ENCODE measurements at regions not wholly inside any gene's neighbourhood (a gene's known extent, or its start where the extent isn't known, plus 50 kb on each side); places are given as distances from the start of the nearest gene placed in this dataset.

DNA sequence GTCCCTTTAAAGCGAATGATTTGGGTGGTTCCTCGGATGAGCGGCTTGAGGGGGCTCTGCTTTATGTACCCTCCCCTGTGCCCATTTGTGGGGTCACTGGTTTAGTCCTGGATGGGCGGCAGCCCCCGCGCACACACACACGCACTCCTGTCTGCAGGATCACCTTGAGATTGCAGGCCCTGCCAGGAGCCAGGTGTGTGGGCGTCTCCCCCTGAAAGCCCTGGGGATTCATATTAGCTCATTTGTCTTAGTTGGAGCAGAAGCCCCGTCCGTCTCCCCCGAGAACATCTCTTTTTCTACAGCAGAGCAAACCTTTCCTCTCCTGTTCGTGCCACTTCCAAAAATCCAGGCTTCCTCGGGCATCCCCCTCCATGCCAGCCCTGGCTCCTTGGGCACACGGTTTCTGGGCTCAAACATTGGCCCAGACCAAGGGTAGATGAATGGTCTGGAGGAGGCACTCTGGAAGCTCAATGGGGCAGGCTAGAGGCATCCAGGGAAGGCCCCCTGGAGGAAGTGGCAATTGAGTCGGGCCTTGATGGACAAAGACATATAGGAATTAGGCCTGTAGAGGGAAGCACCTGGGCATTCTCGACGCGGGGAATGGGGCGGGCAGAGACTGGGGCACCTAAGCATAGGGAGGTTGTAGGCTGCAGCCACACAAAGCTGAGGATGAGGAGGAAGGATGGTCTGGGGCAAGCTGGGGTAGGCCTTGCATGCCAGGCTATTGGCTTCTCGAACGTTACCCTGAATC lies 218.5 kb upstream of the GSE1 start:
- no peak for DNase-seq

DNA sequence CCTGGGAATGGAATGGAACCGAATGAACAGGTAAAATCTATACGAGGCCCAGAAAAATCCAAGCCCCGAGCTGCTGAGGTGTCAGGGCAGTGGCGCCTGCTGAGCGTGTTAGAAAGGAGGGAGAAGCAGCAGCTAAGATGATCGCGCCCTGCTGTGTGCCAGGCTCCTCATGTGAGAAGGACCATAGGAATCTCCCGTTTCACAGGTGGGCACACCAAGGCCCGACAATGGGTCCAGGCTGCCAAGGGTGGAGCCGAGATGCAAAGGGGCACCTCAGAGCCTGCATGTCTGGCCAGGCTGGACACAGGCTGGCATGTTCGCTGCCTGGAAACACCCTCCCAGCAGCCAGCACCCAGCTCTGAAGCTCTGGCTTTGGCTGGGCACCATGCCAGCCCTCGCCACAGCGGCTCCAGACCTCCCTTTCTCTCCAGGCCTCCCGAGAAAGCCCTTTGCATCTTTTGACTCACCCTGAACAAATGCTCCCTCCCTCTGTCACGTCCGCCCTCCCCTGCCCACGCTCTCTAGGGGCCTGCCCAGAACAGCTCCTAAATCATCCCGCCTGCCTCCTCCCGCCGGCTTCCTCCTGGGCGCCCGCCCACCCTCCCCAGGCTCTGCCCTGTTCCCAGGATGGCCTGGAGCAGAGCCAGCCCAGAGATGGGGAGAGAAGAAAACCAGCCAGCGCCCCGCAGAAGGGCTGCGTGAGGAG lies 217.8 kb upstream of the GSE1 start:
- DNase-seq, result no peak

DNA sequence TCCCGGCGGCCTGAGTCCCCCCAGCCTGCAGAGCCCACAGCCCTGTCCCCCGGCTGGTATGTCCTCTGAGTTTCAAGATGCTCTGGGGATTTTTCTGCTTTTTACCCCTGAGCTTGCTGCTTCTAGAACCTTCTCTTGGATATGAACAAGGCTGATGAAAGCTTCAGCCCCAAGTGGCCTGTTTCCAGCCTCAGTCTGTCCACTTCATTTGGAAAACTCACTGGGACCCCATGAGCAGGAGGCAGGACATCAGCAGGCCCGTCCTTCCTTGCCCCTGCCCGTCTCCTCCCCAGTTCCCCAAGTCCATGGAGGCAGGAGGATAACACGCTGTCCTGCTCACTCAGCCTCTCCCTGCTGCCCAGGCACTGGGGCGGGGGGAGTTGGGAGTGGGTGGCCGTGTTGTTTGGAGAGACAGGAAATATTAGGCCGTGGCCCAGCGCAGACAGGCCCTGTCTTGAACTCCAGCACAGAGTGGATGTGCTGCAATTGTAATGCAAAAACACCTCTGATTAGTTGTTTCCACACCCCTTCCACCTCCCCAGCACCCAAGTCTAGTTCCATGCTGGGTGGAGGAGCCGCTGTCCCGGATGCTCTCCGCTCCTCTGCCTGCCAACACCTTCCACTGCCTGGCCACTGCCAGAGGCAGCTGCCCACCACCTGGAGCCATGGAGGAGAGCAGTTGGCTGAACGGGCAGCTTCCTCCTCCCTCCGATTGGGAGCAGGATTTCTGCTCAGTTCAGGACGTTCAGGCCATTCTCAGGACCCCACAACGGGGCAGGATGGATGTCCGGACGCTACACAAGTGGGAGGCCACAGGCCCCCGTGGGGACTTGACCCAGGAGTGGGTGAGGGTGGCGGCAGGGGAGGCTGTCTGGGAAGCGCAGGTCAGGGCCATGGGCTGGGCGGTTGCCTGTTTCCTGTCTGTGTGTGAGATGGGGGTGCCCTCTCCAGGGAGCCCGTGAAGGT lies 216.9 kb upstream of the GSE1 start:
- DNase-seq, result no peak

DNA sequence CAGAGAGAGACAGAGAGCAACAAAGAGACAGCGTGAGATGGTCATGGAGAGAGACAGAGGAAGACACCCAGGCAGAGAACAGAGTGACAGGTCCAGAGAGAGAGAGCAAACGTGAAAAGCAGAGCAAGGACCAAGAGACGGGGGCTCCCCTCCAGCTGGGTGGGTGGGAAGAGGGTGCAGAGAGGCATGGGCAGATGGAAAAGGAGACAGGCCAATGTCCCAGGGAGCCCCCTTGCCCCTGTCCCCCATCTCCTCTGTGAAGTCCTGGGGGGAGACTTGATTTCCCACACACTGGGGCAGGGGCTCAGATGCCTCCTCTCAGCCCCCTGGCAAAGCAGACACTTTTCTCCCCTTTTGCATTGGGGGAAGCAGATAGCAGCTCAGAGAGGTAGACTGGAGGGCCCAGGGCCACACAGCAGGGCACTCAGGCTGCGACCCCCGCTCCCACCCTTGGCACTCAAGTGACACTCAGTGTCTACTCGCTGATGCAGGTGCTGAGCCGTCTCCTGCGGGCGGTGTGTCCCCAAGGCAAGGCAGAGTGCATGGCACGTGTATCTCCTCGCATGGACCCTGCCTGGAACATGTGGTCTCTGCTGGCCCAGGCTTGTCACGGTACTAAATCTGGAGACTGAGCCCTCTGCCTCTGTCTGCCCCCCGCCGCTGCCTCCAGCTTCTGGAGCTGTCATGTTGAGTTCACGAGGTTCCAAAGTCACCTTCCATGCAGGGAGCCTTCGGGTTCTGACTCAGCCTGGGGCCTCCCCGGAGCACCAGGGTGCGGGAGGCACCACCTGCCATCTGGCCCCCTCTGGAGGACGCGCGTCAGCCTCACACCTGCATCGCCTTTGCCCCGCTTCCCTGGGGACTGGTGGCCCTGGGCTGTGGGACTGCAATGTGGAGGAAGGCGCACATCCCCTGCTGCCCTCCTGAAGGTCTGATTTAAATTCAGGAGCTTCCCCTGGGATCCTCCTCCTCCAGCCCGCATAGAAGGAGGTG lies 215.9 kb upstream of the GSE1 start:
- no peak for DNase-seq

DNA sequence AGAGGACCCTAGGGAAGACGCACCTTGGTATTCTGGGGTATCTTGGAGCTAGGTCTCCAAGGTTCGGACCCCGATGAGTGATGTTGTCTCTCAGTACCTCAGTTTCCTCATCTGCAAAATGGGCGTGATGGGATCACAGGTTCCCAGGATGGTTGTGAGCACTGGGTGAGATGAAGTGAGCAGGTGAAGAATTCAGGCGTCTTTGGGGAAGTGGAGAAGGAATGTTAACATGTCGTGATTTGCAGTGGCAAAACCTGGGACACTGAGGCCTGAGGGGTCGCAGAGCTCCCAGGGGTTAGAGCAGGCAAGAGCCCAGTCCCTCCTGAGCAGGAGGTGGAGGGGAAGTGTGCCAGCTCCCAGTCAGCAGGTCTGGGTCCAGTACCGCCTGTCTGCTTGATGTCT lies 215.1 kb upstream of the GSE1 start:
- DNase-seq, result no peak

DNA sequence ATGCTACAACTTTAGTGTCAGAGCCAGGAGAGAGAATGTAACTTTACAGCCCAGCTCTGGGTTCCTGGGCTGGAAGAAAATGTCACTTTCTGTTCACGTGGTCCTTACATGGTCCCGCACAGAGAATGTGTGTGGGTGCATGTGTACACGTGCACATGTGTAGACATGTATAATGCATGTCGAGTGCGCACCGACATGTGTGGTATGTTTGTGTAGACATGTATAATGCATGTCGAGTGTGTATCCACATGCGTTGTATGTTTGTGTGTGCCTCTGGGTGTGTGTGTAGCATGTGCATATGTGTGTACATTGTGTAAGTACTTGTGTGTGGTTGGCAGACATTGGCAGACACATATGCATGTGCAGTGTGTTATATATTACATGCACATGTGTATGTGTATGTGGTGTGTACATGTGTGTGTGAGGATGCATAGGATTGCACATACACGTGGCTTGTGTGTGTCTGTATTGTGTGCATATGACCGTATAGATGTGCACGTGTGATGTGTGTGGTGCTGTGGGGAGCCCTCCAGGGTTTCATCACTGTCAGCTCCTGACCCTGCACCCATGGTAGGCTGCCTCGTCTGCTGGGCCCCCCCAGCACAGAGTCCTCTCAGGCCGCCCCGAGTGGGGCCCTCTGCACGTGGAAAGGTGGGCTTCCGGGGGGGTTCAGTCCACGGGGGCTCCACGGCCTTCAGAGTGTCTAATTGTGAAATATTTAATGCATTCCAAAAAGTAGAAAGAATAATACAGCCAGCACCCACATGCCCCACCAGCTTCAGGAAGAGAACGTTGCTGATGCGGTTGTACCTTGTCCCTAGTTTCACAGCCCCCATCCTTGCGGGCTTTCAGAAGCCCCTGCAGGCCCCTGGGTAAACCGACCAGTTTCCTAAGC lies 214.2 kb upstream of the GSE1 start:
- no peak for DNase-seq

DNA sequence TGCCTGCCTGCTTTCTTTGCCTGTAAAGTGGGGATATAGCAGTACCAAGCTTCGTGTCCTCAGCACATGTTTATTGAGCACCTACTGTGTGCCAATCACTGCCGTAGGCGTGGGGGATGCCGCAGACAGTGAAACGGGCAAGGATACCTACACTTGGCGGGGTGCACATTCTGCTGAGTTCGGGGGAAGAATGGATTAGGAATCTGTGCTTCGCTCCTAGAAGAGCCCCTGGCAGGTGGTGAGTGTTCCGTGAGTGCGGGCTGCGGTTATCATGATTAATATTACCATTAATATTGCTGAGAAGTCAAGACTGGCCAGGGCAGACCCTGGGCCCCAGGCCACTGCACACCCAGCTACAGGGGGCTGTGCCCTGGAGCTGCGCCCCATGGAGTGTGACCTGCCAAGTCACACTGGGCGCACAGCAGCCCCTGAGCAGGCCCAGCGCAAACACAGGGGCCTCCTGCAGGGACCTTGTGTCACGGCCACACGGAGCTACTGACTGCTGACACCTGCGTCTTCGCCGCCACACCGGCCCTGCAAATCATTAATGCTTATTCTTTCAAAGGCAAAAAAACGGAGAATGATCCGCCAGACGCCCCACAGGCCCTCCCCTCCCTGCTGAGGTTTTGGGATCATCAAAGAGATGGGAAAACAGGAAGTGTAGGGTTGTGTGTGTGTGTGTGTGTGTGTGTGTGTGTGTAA lies 213.4 kb upstream of the GSE1 start:
- DNase-seq, result no peak

DNA sequence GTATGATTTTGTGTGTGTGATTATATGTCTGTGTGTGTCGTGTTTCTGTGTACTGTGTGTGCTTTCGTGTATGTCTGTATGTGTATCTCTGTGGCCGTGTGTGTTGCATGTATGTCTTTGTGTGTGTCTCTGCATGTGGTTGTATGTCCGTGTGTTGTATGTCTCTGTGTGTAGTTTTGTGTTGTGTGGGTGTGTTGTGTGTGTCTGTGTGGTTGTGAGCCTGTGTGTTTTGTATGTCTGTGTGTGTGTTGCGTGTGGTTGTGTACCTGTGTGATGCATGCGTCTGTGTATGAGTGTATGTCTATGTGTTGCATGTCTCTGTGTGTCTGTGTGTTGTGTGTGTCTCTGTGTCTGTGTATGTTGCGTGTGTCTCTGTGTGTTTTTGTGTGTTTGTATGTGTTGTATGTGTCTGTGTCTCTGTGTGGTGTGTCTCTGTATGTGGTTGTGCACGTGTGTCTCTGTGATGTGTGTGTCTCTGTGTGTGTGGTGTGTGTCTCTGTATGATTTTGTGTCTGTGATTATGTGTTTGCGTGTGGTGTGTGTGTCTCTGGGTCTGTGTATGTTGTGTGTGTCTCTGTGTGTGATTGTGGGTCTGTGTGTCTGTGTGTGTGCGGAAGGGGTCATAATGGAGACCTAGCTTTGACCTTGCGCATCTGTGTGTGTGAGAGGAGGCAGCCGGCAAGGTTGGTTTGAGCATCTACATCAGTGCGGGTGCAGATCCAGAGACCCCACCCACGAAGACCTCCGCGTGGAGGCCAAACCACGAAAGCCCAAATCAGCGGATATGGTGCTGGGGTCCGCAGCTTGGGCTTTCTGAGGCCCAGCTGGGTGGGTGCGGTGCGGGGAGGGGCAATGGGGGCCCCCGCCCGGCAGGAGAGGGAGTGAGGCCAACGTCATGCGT lies 212.6 kb upstream of the GSE1 start:
- no peak for DNase-seq

DNA sequence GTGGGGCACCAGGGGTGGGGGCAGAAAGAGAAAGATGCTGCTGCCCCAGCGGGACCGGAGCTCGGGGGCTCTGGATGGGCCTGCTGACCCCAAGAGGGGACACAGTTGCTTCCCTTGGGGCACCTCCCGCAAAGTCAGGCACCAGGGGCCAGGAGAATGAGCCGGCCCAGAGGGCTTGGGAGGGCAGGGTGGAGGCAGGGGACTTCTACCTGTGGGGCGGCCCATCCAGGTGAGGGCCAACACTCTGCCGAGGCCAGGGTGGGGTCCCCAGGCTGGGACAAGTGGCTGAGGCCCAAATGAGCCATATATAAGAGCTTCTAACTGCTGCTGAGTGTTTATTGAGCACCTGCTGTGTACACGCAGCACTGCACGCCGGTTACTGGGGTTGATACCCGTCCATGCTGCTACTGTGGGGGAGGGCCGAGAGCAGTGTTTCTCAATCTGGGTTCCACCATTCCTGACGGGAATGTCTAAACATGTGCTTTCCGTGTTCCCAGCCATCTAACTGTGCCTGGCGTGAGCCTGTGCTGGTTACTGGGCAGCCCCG lies 211.7 kb upstream of the GSE1 start:
- DNase-seq, result no peak

DNA sequence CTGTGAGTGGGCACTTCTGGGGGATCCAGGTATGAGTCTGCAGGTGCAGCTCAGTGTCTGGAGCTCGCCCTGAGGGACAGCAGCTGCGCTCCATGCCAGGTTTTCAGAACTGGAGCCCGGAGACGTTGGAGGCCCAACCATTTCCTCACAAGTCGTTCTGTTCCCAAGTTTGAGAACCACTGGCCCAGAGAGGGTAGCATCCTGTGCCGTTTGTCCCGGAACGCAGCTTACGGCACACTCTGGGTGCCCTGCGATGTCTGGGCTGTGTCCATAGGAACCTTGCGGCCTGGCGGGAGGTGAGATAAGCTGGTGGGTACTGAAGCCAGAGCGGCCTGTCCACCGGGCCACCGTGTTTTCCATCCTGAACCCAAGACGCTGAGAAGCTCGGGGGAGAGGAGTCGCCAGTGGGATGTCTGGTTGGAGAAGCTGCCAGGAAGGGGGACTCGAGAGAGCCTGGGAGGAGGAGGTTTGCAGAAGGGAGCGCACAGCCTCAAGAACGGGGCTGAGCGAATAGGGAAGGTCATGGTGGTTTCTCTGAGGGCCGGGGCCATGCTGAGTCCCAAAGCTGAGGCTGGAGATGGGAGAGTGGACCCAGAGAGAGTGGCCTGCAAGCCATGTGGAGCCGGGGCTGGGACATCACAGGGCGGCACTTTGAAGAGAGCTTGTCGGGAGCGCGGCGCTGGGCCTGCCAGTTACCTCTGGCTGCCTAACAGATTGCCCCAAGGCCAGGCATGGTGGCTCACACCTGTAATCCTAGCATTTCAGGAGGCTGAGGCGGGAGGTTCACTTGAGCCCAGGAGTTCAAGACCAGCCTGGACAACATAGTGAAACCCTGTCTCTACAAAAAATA lies 211.0 kb upstream of the GSE1 start:
- DNase-seq, result no peak

DNA sequence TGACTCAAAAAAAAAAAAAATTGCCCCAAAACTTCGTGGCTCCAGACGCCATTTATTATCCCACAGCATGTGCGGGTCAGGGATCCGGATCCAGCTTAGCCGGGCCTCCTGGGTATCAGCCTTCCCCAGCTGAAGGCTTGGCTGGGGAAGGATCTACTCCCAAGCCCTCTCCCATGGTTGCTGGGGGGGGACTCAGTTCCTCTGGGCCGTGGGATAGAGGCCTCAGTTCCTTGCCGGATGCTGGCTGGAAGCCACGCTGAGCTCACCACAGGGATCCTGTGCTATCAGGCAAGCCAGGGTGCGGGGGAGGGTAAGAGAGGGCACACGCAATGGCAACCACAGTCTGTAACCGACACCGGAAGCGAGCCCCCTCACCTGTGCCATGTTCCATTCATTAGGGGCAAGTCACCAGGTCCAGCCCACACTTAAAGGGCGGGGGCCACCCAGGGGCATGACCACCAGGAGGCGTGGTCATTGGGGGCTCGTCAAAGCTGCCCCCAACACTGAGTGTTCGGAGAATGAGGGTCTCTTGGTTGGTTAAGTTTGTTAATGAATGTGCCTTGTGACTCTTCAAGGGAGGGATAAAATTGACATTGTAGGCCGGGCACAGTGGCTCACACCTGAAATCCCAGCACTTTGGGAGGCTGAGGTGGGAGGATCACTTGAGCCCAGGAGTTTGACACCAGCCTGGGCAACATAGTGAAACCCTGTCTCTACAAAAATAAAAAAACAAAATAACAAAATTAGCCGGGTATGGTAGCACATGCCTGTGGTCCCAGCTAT lies 210.0 kb upstream of the GSE1 start:
- no peak for DNase-seq

DNA sequence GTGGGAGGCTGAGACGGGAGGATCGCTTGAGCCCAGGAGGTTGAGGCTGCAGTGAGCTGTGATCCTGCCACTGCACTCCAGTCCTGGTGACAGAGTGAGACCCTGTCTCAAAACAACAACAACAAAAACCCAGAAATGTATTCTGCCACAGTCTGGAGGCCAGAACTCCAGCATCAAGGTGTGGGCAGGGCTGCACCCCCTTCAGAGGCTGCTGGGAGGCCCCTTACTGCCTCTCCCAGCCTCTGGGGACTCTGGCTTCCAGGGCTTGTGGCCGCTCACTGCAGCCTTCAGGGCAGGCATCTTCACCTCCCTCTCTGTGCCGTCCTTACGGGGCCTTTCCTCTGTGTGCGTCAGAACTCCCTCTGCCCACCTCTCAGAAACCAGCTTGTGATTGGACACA lies 209.4 kb upstream of the GSE1 start:
- DNase-seq, result no peak

DNA sequence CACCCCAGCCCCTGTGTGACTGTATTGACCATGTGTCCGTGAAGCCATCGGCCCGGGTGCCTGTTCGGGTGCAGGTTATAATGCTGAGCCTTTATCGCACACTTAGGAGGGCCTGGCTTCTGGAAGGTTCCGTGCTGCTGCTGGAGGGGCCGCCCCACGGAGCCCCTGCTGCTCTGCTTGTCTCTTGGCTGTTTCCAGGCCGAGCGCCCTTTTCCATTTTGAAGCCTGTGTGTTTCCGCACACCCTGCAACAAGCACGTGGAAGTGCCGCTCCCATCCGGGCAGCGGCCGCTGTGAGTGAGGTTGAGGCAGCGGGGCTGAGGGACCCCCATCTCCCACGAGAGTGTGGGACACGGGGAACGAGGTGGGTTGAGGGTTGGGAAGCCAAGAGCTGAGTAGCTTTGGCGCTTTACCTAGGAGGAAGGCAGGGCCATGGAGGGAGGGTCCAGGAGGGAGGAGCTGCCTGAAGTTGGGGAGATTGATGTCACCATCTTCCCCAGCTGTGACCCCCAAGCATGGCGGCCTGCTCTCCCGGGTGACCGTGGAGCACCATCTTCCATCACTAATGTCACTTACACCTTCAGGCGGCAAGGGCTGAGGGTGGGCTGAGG lies 200.1 kb upstream of the GSE1 start:
- DNase-seq, result no peak

DNA sequence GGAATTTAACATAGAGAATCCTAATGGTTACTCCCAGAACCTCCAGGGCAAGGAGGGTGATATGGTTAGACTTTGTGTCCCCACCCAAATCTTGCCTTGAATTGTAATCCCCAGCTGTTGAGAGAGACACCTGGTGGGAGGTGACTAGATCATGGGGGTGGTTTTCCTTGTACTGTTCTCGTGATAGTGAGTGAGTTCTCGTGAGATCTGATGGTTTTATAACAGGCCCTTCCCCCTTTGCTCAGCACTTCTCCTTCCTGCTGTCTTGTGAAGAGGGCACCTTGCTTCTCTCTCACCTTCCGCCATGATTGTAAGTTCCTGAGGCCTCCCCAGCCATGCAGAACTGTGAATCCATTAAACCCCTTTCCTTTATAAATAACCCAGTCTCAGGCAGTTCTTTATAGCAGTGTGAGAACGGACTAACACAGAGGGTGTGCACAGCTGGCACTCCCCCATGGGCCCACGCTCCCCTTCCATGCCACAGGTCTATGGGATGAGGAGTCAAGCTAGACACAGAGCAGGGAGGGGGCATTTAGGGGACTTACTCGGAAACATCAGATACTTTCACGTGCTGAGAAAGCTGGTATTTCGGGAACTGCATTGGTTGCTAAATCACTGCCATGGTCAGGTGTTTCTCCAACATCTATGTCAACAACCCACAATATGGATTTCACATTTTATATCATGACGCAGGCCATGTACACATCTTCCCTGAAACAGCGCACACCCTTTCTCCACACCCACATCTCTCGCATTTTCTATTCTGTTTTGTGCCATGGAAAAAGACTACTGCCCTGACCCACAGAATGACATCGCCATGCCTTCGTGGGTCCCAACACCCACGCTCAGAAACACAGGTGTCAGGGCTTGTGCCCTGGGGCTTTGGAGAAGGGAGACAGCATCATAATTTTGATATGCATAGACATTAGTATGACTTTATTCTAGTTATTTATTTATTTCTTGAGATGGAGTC lies 199.1 kb upstream of the GSE1 start:
- DNase-seq, result no peak

Measured in NCI-H1930 (cell line).